ENCODE measurements at regions not wholly inside any gene's neighbourhood (a gene's known extent, or its start where the extent isn't known, plus 50 kb on each side); places are given as distances from the start of the nearest gene placed in this dataset.

- TF ChIP-seq CHD7 (IDR thresholded peaks at IDR 0.05; ENCODE audit: insufficient replicate concordance, low read length) (no peak), POLR2A (IDR thresholded peaks at IDR 0.05; ENCODE audit: control extremely low read depth in 1 of 2, low read depth in 2 of 2, low read length in 2 of 2) (no peak), CHD1 (IDR thresholded peaks at IDR 0.05; ENCODE audit: low read depth, low read length) (no peak)
Observed at GRCh38 chr4:160724063-160724462, 1439.7 kb downstream of the FSTL5 start (continued).

All from H1 (cell line).